ENCODE measurements at regions not wholly inside any gene's neighbourhood (a gene's known extent, or its start where the extent isn't known, plus 50 kb on each side); places are given as distances from the start of the nearest gene placed in this dataset.

GRCh38 chr4:188728359-188728758 is 589.1 kb downstream of the TRIML1 start:
- Histone ChIP-seq H4K20me1 (ENCODE audit: insufficient read depth, low read length) (no peaks in the 10 kb centered on the region), H2AK9ac (replicated peaks; ENCODE audit: low read depth, low read length, poor library complexity) (no peak overlapping the region), H4K5ac (ENCODE audit: low read depth, low read length) (no peak overlapping the region), H2BK15ac (ENCODE audit: low read depth, low read length) (no peak overlapping the region), H3K27me3 (ENCODE audit: control insufficient read depth, insufficient read depth, low read length) (no peaks in the 10 kb centered on the region), H2BK120ac (ENCODE audit: low read depth, low read length) (no peak overlapping the region), H3K9me3 (ENCODE audit: control insufficient read depth, insufficient read depth, low read length) (peaks cover under 1% of the 10 kb centered on the region; the same call in 1 of the 2 replicates), H2AK5ac (ENCODE audit: low read depth, low read length) (no peak overlapping the region), H4K8ac (ENCODE audit: low read depth in 2 of 2, low read length in 2 of 2) (no peak overlapping the region), H3K9me1 (ENCODE audit: insufficient read depth, low read length) (peaks cover 3% of the 10 kb centered on the region; the same call in 1 of the 2 replicates), H3K27ac (ENCODE audit: insufficient read depth, low read length) (no peak overlapping the region), H4K91ac (ENCODE audit: insufficient read depth, low read depth, low read length) (no peak overlapping the region), H3K14ac (replicated peaks; ENCODE audit: low read depth, low read length) (no peak overlapping the region), H3K79me1 (ENCODE audit: low read depth in 1 of 2, low read length in 2 of 2) (no peaks in the 10 kb centered on the region), H3K4ac (ENCODE audit: low read depth, low read length) (no peak overlapping the region), H2AFZ (replicated peaks; ENCODE audit: low read length, poor library complexity) (no peak overlapping the region), H3K4me3 (ENCODE audit: insufficient read depth, low read depth, low read length) (no peak overlapping the region), H2BK20ac (ENCODE audit: low read depth, low read length) (no peak overlapping the region), H3K4me1 (ENCODE audit: control insufficient read depth, insufficient read depth, low read length) (no peaks in the 10 kb centered on the region; the same call in 1 of the 2 replicates), H3K9ac (ENCODE audit: low read depth, low read length) (no peak overlapping the region), H3K23ac (ENCODE audit: low read depth, low read length) (no peak overlapping the region), H3K36me3 (ENCODE audit: control insufficient read depth, insufficient read depth, low read length) (no peaks in the 10 kb centered on the region), H3K56ac (ENCODE audit: extremely low read depth, insufficient read depth, low read length) (no peak overlapping the region), H3K18ac (ENCODE audit: low read depth, low read length) (no peak overlapping the region; the same call in 1 of the 2 replicates), H2BK5ac (ENCODE audit: low read depth, low read length, poor library complexity, severe bottlenecking) (no peak overlapping the region), H3K4me2 (ENCODE audit: low read depth, low read length) (no peak overlapping the region)
- ATAC-seq (ENCODE audit: low read depth) (no peak), DNase-seq (peak; percentile 27)
- intact Hi-C loops (cut with micrococcal nuclease), result loop anchor here (5.0 kb wide), 1 partner anchor 1121 kb away; no protein-coding TSS in a partner anchor
- dilution Hi-C loops (cut with HindIII; ENCODE audit: low sequenced_read_pairs, unreplicated experiment), result no loop called here
- ChIA-PET CTCF (interaction anchor here (0.8 to 1.0 kb wide), 2 partner anchors 9 kb away, joined by 3 read pairs; no protein-coding TSS in a partner anchor), POLR2A (ENCODE audit: unreplicated experiment) (no interaction called here)
- BruUV-seq (replicated peaks), result no TSS peak
- in situ Hi-C loops (cut with MboI; ENCODE audit: low sequenced_read_pairs), result no loop called here
- no CpG with 5 or more reads among the region's 1 CpG for WGBS, 2 experiments (ENCODE audit: extremely low coverage in 2 of 2, insufficient read length in 1 of 2)
- TF ChIP-seq MAFK (IDR thresholded peaks at IDR 0.05; ENCODE audit: low read depth, low read length), result peak; percentile 69
- no peak for TF ChIP-seq ELK1 (IDR thresholded peaks at IDR 0.05; ENCODE audit: borderline replicate concordance, low read depth, low read length)
- TF ChIP-seq NFE2L2 (IDR thresholded peaks at IDR 0.05; ENCODE audit: low read depth, low read length), result peak; percentile 97
- TF ChIP-seq CTCF (conservative IDR thresholded peaks at IDR 0.05; ENCODE audit: low read depth, low read length), result no peak

Data from IMR-90 (cell line).